ENCODE measurements at regions not wholly inside any gene's neighbourhood (a gene's known extent, or its start where the extent isn't known, plus 50 kb on each side); places are given as distances from the start of the nearest gene placed in this dataset.
"Not testable (repeated sequence)": the region's sequence is repeated elsewhere in the genome, so short reads cannot be mapped to it uniquely, and the experiment has no call there.

DNA sequence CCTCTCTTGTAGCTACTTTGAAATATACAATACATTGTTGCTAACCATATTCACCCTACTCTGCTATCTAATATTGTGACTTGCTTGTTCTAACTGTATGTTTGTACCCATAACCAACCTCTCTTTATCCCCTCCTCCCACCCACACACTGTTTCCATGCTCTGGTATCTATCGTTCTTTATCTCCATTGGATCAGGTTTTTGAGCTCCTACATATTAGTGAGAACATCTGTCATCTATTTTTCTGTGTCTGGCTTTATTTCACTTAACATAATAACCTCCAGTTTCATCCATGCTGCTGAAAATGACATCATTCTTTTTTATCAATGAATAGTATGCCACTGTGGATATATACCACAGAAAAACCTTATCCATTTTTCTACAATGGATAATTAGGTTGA lies 1230.1 kb downstream of the PLA2G4A start:
- DNase-seq (ENCODE audit: low spot score), result no peak

DNA sequence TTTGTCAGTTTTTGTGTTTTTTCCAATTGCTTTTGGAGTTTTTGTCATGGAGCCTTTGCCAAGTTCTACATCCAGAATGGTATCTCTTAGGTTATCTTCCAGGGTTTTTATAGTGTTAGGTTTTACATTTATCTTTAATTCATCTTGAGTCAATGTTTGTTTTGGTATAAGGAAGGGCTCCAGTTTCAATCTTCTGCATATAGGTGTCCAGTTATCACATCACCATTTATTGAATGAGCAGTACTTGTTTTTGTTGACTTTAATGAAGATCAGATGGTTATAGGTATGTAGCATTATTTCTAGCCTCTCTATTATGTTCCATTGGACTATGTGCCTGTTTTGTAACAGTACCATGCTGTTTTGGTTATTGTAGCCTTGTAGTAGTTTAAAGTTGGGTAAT lies 1233.1 kb downstream of the PLA2G4A start:
- no peak for DNase-seq (ENCODE audit: low spot score)

GRCh38 chr1:188062456-188062855 lies 1233.7 kb downstream of the PLA2G4A start:
- no peak for DNase-seq (ENCODE audit: low spot score)

- no peak for DNase-seq (ENCODE audit: low spot score)
Measured at GRCh38 chr1:188065917-188066316, 1237.2 kb downstream of the PLA2G4A start.

DNA sequence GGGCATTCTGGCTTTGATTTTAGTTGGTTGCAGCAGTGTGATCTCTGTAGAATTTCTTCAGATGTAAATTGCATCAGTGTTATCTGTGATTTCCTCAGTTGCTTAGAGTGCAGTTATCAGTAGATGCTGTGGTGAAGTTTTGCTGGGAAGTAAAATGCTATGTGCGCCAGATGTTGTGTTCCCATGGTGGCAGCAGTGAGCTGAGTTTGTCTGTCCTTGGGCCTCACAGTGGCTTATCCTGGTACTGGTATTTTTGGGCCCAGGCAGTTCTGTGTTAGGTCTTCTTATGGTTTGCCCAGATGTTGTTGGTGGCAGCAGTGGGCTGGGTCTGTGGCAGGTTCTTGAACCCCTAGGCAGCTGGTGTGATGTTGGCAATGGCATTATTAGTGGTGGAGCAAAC lies 1242.1 kb downstream of the PLA2G4A start:
- no peak for DNase-seq (ENCODE audit: low spot score)

DNA sequence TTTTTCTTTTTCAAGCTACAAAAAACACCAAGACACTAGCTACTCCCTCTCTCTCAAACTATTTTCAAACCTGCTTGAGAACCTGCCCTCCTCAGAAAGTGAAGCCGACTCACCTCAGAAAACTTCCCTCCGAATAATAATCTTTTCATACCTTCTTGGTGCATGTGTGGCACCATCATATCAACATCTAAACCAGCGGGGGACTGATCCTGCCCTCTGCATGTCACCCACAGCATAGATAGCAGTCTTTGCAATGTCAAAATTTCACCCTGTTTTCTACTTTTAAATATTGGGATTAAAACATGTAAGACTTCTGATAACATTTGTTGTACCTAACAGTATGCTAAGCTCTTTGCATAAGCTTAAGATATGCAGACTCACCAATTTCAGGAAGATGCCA lies 1260.3 kb downstream of the PLA2G4A start:
- DNase-seq (ENCODE audit: low spot score), result no peak

GRCh38 chr1:188089461-188089860 lies 1260.7 kb downstream of the PLA2G4A start:
- no peak for DNase-seq (ENCODE audit: low spot score)

DNA sequence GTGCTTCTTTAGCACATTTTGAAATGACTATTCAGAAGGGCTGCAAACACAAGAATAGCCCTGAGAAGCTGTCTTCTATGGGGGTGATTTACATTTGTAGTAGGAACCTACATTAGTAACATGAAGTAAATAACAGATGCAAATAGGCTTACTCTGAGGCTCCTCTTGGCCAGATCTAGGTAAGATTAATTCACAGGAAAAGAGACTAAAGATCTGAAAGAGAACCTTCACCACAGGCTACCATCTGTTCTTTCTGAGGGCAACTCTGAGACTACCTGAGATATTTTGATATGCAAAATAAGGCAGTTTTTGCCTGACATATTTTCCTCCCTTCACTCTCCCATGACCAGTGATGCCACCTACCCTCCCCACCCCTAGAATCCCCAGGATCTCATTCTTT lies 1267.8 kb downstream of the PLA2G4A start:
- DNase-seq (ENCODE audit: low spot score), result no peak

DNA sequence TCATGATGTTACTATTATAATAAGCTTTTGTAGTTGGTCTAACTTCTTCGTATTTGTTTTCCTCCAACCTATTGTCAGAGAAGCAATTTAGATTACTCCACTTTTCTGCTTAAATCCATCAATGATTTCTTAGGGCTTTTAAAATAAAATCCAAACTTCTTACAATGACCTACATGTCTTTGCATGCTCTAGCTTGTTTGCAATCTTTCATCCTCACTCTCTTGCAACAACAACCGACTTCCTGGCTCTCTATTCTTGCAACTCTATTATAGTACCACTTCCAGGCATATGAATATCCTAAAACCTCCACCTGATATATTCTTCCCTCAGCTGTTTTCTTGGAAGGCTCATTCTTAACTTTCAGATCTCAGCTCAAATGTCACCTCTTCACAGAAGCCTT lies 1288.7 kb downstream of the PLA2G4A start:
- no peak for DNase-seq (ENCODE audit: low spot score)

GRCh38 chr1:188122646-188123045 lies 1293.9 kb downstream of the PLA2G4A start:
- no peak for DNase-seq (ENCODE audit: low spot score)

DNA sequence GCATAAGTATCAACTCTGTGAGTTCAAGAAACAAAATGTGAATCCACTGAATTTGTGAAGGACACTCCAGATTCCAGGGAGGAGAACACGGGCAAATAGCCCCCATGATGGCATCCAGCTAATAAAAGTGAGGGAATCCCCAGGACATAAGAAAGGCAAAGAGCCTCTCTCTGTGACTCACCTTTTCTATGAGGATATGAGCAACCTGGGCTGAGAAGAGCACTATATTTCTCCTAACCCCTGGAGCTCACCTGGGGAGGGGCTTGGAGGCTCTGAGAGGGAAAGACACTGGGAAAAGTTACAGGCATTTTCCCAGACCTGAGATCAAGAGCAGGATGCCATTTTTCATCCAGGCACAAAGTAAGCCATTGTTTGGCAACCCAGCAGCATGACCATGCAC lies 1298.8 kb downstream of the PLA2G4A start:
- DNase-seq (ENCODE audit: low spot score), result no peak

DNA sequence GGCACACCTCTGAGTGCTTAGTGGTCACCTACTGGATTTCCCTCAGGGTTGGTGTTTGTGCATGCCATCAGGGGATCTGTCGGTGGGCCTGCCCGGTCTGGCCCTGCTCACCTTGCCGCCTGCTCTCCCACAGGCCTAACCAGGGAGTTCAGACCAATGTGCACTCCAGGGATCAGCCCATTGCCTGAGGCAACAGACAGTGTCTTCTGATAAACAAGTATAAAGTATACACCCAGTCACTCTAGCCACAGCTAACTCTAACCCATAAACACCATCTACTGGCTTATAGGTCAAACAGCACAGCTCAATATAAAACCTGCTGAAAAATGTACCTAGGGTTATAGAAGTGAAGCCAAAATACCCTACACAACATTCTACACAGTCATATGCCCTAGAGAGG lies 1300.0 kb downstream of the PLA2G4A start:
- peak; percentile 36 for DNase-seq (ENCODE audit: low spot score)

DNA sequence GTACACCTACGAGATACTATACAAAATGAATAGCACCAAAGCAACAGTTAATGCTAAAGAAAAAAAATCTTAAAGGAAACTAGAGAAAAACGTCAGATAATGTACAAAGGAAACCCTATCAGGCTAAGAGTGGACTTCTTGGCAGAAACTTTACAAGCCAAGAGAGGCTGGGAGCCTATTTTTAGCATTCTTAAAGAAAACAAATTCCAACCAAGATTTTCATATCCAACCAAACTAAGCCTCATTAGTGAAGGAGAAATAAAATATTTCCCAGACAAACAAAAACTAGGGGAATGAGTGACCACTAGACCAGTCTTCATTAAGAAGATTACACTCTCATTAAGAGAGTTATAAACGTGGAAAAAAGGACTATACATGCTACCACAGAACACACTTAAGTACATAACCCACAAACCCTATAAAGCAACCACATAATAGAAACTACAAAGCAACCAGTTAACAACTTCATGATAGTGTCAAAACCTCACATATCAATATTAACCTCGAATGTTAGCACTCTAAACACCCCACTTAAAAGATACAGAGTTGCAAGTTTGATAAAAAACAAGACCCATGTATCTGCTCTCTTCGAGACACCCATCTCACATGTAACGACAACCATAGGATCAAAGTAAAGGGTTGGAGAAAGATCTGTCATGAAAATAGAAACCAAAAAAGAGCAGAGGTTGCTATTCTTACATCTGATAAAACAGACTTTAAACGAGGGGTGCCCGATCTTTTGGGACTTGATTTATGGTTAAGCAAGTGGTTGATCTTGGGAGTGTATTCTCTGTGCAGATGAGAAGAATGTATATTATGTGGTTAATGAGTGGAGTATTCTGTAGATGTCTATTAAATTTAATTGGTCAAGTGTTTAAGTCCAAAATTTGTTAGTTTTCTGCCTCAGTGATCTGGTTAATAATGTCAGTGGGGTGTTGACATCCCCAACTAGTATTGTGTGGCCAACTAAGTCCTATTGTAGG lies 1301.4 kb downstream of the PLA2G4A start:
- no peak for DNase-seq (ENCODE audit: low spot score)

DNA sequence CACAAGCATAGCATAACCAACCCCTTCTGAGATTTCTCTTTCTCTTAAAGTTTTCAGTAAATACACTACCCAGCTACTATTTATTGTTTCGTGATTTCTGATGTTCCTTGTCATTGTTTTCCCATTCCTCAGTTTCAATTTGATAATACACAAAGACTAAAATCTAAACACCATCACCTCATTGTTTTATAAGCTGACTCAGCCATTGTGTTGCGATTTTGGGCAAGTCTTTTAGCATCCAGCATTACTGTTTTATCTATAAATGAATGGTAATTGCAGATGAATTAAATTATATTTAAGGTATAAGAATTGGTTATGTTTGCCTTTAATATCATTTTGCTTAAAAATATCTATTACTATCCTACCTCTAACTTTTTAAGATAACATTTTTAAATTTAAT lies 1308.5 kb downstream of the PLA2G4A start:
- no peak for DNase-seq (ENCODE audit: low spot score)

GRCh38 chr1:188140958-188141357 lies 1312.2 kb downstream of the PLA2G4A start:
- DNase-seq (ENCODE audit: low spot score), result peak; percentile 34

DNA sequence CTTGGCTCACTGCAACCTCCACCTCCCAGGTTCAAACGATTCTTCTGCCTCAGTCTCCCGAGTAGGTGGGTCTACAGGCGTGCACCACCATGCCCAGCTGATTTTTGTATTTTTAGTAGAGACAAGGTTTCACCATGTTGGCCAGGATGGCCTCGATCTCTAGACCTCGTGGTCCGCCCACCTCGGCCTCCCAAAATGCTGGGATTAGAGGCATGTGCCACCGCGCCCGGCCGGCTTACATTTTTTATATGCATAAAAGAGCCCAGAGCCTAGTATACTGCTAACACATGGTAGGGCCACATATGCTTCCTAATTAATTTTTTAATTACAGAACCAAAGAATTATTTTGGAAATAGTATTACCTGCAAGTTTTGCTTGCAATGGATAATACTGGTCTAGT lies 1325.4 kb downstream of the PLA2G4A start:
- DNase-seq (ENCODE audit: low spot score), result no peak

GRCh38 chr1:188154761-188155160 lies 1326.0 kb downstream of the PLA2G4A start:
- no peak for DNase-seq (ENCODE audit: low spot score)

DNA sequence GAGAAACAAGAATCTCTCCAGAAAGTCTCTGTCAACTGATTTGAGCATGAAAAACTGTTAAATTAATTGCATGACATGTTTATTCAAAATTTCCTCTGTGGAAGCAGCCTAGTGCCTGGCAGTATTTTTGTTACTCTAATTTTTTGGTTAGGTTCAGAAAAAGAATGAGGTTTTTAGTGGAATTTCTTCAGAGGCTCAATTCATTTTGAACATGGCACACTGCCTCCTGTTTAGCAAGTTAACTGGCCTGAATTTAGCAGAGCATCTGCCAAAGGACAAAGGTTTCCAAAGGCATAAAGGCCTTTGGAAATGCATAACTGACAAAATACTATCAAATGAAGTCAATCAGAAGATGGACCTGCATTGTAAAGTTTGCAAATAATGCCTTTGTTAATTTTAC lies 1326.5 kb downstream of the PLA2G4A start:
- DNase-seq (ENCODE audit: low spot score), result no peak

- no peak for DNase-seq (ENCODE audit: low spot score)
Measured at GRCh38 chr1:188164459-188164858, 1335.7 kb downstream of the PLA2G4A start.

GRCh38 chr1:188166654-188167053 lies 1337.9 kb downstream of the PLA2G4A start:
- no peak for DNase-seq (ENCODE audit: low spot score)

DNA sequence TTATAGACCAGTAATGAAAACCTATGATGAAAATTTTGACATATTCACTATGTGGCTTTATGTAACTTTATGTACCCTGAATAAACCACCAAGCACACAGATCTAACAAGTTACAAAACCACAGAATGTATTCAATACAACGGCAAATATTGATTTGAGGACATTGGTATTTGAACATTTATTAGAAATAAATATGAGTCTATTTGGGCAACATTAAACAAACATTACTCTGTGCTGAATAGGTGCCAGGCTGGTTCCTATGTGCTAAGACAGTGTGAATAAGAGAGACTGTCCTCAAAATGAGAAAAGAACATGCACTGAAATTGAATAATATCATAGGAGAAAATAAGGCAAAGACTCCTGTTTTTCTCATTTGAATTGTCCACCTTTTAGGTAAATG lies 1341.2 kb downstream of the PLA2G4A start:
- DNase-seq (ENCODE audit: low spot score), result no peak

GRCh38 chr1:188170411-188170810 lies 1341.7 kb downstream of the PLA2G4A start:
- DNase-seq (ENCODE audit: low spot score), result no peak

GRCh38 chr1:188170935-188171334 lies 1342.2 kb downstream of the PLA2G4A start:
- DNase-seq (ENCODE audit: low spot score), result no peak

- DNase-seq (ENCODE audit: low spot score), result not testable (repeated sequence)
Measured at GRCh38 chr1:188182063-188182462, 1353.3 kb downstream of the PLA2G4A start.

Data from D341Med (cell line).